Kidney (tissue), 13 donors: ENCODE measurements at regions not wholly inside any gene's neighbourhood (a gene's known extent, or its start where the extent isn't known, plus 50 kb on each side); places are given as distances from the start of the nearest gene placed in this dataset.

Experiments used
- DNase-seq, 5 donors: peaks; one replicate each; pipeline ENCODE4 v3.0.0-alpha.2; 2013 to 2020
- FAIRE-seq: peaks from 2 replicates; lab custom pipeline; 2012; peaks lifted over from hg19 to GRCh38; lab: Jason Lieb, UNC
- H3K27ac ChIP-seq, 2 donors: one replicate each; pipeline ENCODE4 v1.7.0; 2013; ENCODE audit warnings: low read depth in 2 of 2, low read length in 2 of 2, inconsistent platforms in 1 of 2
- H3K27me3 ChIP-seq: one replicate; pipeline ENCODE4 v1.7.1; 2013; ENCODE audit warnings: low read length, inconsistent platforms; ENCODE audit not compliant: control insufficient read depth, insufficient read depth
- H3K36me3 ChIP-seq, 3 donors: one replicate each; pipeline versions ENCODE4 v1.7.0 to v1.7.1; 2013; ENCODE audit warnings: low read length in 3 of 3, control low read depth in 1 of 3, inconsistent platforms in 1 of 3; ENCODE audit not compliant: insufficient read depth in 3 of 3, control insufficient read depth in 2 of 3
- H3K4me1 ChIP-seq, 3 donors: one replicate each; pipeline versions ENCODE4 v1.7.0 to v1.7.1; 2013; ENCODE audit warnings: low read length in 3 of 3, inconsistent platforms in 1 of 3, low read depth in 1 of 3; ENCODE audit not compliant: control insufficient read depth in 2 of 3, insufficient read depth in 2 of 3
- H3K4me3 ChIP-seq, 3 donors: one replicate each; pipeline versions ENCODE4 v1.7.0 to v1.8.1; 2013; ENCODE audit warnings: low read length in 3 of 3, control low read depth in 1 of 3, inconsistent platforms in 1 of 3
- H3K9ac ChIP-seq, 3 donors: one replicate each; pipeline versions ENCODE4 v1.7.0 to v1.7.1; 2013; ENCODE audit warnings: low read length in 3 of 3, control low read depth in 1 of 3, inconsistent platforms in 1 of 3
- H3K9me3 ChIP-seq, 3 donors: one replicate each; pipeline versions ENCODE4 v1.7.0 to v1.7.1; 2013; ENCODE audit warnings: low read length in 3 of 3, control low read depth in 1 of 3, inconsistent platforms in 1 of 3; ENCODE audit not compliant: control insufficient read depth in 2 of 3, insufficient read depth in 1 of 3
- intact Hi-C: fragments of 100-400 bp; cut with DNase I; formaldehyde crosslinking; loops from one replicate; pipeline ENCODE4 v1.11.1; 2022
- TF ChIP-seq, protein P1 (sequence below): IDR thresholded peaks from 3 replicates; pipeline ENCODE4 v1.5.1; 2012; ENCODE audit warnings: mild to moderate bottlenecking, moderate library complexity, borderline replicate concordance; ENCODE audit not compliant: insufficient read depth; ENCODE audit errors: extremely low read depth
- donor health status: control.
- donor health status: control.
- donor health status: control.
- donor health status: control.
- donor health status: control.
- donor health status: DM: yes; HTN: yes; CAD: no.
- donor health status: Normal renal cell carcinoma (clear cell type).

DNA sequence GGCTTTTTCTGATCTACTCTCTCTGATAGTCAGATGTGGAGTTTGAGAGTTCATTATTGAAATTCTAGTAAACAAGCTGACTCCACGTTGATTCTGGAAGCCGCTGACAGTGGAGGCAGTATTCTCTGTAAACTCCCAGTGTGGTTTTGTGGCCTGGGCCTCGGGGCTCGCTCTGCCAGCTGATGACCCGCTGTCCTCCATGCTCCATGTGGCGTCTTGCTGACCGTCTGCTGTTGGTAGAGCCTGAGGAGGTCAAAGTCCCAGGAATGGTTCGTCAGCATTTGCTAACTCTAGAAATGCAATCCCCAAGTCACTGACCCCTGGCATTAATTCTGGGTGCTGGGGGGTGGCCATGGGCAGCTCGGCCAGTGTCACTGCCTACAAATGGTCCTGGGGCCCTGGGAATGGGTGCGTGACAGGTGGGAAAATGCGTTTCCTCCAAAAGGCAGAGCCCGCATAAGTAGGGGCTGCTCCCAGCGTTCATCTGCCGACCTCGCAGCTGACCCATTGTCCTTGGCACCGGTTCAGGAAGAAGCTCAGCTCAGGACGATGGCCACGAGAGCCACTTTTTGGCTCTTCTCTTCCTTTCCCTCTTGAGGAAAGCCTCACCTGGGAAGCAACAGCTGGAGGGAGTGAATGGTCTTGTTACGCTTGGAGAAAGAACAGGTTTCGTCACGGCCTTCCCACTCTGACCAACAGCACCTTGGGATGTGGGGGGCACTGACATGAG, 55.1 kb downstream of the MRPL36 start:
- Histone ChIP-seq H3K27me3 (no peaks in the 10 kb centered on the region), H3K9me3 (peaks cover 0 to 5% (median 0%) of the 10 kb centered on the region in 3 donors), H3K27ac (no peak overlapping the region), H3K4me3 (no peak overlapping the region), H3K9ac (no peak overlapping the region), H3K36me3 (no peaks in the 10 kb centered on the region), H3K4me1 (no peaks in the 10 kb centered on the region)
- DNase-seq (peak in 2 of 5 donors; percentile 20 to 46), FAIRE-seq (no peak)
- intact Hi-C loops: no loop called here
- TF ChIP-seq, protein P1, sequence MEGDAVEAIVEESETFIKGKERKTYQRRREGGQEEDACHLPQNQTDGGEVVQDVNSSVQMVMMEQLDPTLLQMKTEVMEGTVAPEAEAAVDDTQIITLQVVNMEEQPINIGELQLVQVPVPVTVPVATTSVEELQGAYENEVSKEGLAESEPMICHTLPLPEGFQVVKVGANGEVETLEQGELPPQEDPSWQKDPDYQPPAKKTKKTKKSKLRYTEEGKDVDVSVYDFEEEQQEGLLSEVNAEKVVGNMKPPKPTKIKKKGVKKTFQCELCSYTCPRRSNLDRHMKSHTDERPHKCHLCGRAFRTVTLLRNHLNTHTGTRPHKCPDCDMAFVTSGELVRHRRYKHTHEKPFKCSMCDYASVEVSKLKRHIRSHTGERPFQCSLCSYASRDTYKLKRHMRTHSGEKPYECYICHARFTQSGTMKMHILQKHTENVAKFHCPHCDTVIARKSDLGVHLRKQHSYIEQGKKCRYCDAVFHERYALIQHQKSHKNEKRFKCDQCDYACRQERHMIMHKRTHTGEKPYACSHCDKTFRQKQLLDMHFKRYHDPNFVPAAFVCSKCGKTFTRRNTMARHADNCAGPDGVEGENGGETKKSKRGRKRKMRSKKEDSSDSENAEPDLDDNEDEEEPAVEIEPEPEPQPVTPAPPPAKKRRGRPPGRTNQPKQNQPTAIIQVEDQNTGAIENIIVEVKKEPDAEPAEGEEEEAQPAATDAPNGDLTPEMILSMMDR: no peak

- Histone ChIP-seq H3K4me1 (no peaks in the 10 kb centered on the region), H3K4me3 (no peak overlapping the region), H3K27ac (no peak overlapping the region), H3K27me3 (no peaks in the 10 kb centered on the region), H3K9me3 (peaks cover 0 to 5% (median 0%) of the 10 kb centered on the region in 3 donors), H3K36me3 (no peaks in the 10 kb centered on the region), H3K9ac (no peak overlapping the region)
- FAIRE-seq (no peak), DNase-seq (peak in 1 of 5 donors; percentile 22)
- intact Hi-C loops: no loop called here
- TF ChIP-seq, protein P1: no peak
Observed at GRCh38 chr5:1743769-1744085, 55.9 kb downstream of the MRPL36 start.

- peaks cover 0 to 5% (median 0%) of the 10 kb centered on the region in 3 donors for H3K9me3 ChIP-seq
- DNase-seq (peak in 2 of 5 donors; percentile 3 to 17), FAIRE-seq (no peak)
- H3K27ac ChIP-seq: no peak overlapping the region
- TF ChIP-seq, protein P1: no peak
- no peaks in the 10 kb centered on the region for H3K4me1 ChIP-seq
- H3K4me3 ChIP-seq: no peak overlapping the region
- no peaks in the 10 kb centered on the region for H3K27me3 ChIP-seq
- H3K36me3 ChIP-seq: no peaks in the 10 kb centered on the region
- H3K9ac ChIP-seq: no peak overlapping the region
- intact Hi-C loops: no loop called here
Observed at GRCh38 chr5:1743061-1743768, 56.4 kb downstream of the MRPL36 start.
